ENCODE measurements at regions not wholly inside any gene's neighbourhood (a gene's known extent, or its start where the extent isn't known, plus 50 kb on each side); places are given as distances from the start of the nearest gene placed in this dataset.

- ATAC-seq (no peak), DNase-seq (no peak)
- intact Hi-C loops (cut with DNase I, micrococcal nuclease): no loop called here
Measured at GRCh38 chr13:84686458-84686857, 804.2 kb upstream of the SLITRK1 start.

- ATAC-seq: no peak
- no peak for DNase-seq
- intact Hi-C loops (cut with DNase I, micrococcal nuclease): no loop called here
Measured at GRCh38 chr13:84684804-84685203, 802.5 kb upstream of the SLITRK1 start.

- ATAC-seq (no peak), DNase-seq (no peak)
- intact Hi-C loops (cut with DNase I, micrococcal nuclease): no loop called here
Measured at GRCh38 chr13:84684048-84684662, 801.9 kb upstream of the SLITRK1 start.

- DNase-seq: no peak
- ATAC-seq: no peak
- intact Hi-C loops (cut with DNase I, micrococcal nuclease): no loop called here
Measured at GRCh38 chr13:84683448-84683847, 801.2 kb upstream of the SLITRK1 start.

- no peak for DNase-seq
- intact Hi-C loops (cut with DNase I, micrococcal nuclease): no loop called here
- no peak for ATAC-seq
Measured at GRCh38 chr13:84677836-84678235, 795.6 kb upstream of the SLITRK1 start.

GRCh38 chr13:84672616-84673015 lies 790.3 kb upstream of the SLITRK1 start:
- no peak for DNase-seq
- ATAC-seq: no peak
- intact Hi-C loops (cut with DNase I, micrococcal nuclease): no loop called here

- intact Hi-C loops (cut with DNase I, micrococcal nuclease): no loop called here
- ATAC-seq (no peak), DNase-seq (no peak)
Measured at GRCh38 chr13:84670245-84670644, 788.0 kb upstream of the SLITRK1 start.

GRCh38 chr13:84668637-84669036 lies 786.4 kb upstream of the SLITRK1 start:
- intact Hi-C loops (cut with DNase I, micrococcal nuclease): no loop called here
- DNase-seq (no peak), ATAC-seq (peak; percentile 99)

- no peak for DNase-seq
- ATAC-seq: no peak
- intact Hi-C loops (cut with DNase I, micrococcal nuclease): no loop called here
Measured at GRCh38 chr13:84662491-84662890, 780.2 kb upstream of the SLITRK1 start.

GRCh38 chr13:84661718-84662117 lies 779.4 kb upstream of the SLITRK1 start:
- ATAC-seq (no peak), DNase-seq (no peak)
- intact Hi-C loops (cut with DNase I, micrococcal nuclease): no loop called here

- no peak for DNase-seq
- intact Hi-C loops (cut with DNase I, micrococcal nuclease): no loop called here
- ATAC-seq: no peak
Measured at GRCh38 chr13:84659359-84659661, 777.0 kb upstream of the SLITRK1 start.

GRCh38 chr13:84658491-84659358 lies 776.5 kb upstream of the SLITRK1 start:
- ATAC-seq (no peak), DNase-seq (no peak)
- intact Hi-C loops (cut with DNase I, micrococcal nuclease): no loop called here

GRCh38 chr13:84655677-84656076 lies 773.4 kb upstream of the SLITRK1 start:
- DNase-seq (no peak), ATAC-seq (no peak)
- intact Hi-C loops (cut with DNase I, micrococcal nuclease): no loop called here

GRCh38 chr13:84654654-84655275 lies 772.5 kb upstream of the SLITRK1 start:
- DNase-seq (no peak), ATAC-seq (no peak)
- intact Hi-C loops (cut with DNase I, micrococcal nuclease): no loop called here

GRCh38 chr13:84653915-84654534 lies 771.8 kb upstream of the SLITRK1 start:
- intact Hi-C loops (cut with DNase I, micrococcal nuclease): no loop called here
- ATAC-seq (no peak), DNase-seq (no peak)

- DNase-seq (no peak), ATAC-seq (no peak)
- intact Hi-C loops (cut with DNase I, micrococcal nuclease): no loop called here
Measured at GRCh38 chr13:84651705-84652104, 769.4 kb upstream of the SLITRK1 start.

- no peak for DNase-seq
- no peak for ATAC-seq
Measured at GRCh38 chr13:84651288-84651687, 769.0 kb upstream of the SLITRK1 start.

GRCh38 chr13:84649853-84650252 lies 767.6 kb upstream of the SLITRK1 start:
- intact Hi-C loops (cut with DNase I, micrococcal nuclease): no loop called here
- DNase-seq (no peak), ATAC-seq (no peak)

More at GRCh38 chr13:84651288-84651687, 769.0 kb upstream of the SLITRK1 start:
- intact Hi-C loops (cut with DNase I, micrococcal nuclease): no loop called here

GRCh38 chr13:84648069-84648640 lies 765.9 kb upstream of the SLITRK1 start:
- intact Hi-C loops (cut with DNase I, micrococcal nuclease): no loop called here
- ATAC-seq (no peak), DNase-seq (no peak)

GRCh38 chr13:84646957-84647356 lies 764.7 kb upstream of the SLITRK1 start:
- no peak for DNase-seq
- intact Hi-C loops (cut with DNase I, micrococcal nuclease): no loop called here

More at GRCh38 chr13:84646957-84647356, 764.7 kb upstream of the SLITRK1 start:
- ATAC-seq: no peak

Measured in left colon (tissue), 2 donors.